ENCODE measurements at regions not wholly inside any gene's neighbourhood (a gene's known extent, or its start where the extent isn't known, plus 50 kb on each side); places are given as distances from the start of the nearest gene placed in this dataset.

DNA sequence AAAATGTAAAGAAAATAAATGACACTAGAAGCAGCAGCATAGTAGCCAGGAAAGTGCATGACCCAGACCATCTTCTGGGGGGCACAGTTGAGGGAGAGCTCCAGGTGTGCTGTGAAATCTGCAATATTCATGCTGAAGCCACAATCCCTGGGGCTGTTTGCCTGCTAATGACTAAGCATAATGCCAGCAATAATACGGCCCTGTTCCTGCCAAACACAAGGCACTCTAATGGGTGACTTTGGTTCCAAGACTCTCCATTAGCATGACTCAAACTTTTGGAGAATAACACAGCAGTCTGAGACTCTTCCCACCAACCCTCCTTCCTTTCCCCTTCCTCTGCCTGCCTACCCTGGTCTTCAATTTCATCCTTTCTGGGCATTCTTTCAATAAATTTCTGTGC is 77.9 kb upstream of the DOCK10 start:
- H3K4me1 Mint-ChIP-seq (ENCODE audit: low read depth) = peaks cover 2% of the 10 kb centered on the region
- no peaks in the 10 kb centered on the region for H3K27me3 Mint-ChIP-seq
- POLR2A ChIA-PET = no interaction called here
- H3K36me3 Mint-ChIP-seq (ENCODE audit: low read depth) = no peaks in the 10 kb centered on the region
- ATAC-seq (no peak), DNase-seq (no peak)
- intact Hi-C loops (cut with micrococcal nuclease) = loop anchor here (10.0 kb wide), 1 partner anchor 535 kb away; no protein-coding TSS in a partner anchor
- no peaks in the 10 kb centered on the region for H3K9me3 Mint-ChIP-seq
- no peak overlapping the region for H3K4me3 Mint-ChIP-seq
- TF ChIP-seq, protein P1, sequence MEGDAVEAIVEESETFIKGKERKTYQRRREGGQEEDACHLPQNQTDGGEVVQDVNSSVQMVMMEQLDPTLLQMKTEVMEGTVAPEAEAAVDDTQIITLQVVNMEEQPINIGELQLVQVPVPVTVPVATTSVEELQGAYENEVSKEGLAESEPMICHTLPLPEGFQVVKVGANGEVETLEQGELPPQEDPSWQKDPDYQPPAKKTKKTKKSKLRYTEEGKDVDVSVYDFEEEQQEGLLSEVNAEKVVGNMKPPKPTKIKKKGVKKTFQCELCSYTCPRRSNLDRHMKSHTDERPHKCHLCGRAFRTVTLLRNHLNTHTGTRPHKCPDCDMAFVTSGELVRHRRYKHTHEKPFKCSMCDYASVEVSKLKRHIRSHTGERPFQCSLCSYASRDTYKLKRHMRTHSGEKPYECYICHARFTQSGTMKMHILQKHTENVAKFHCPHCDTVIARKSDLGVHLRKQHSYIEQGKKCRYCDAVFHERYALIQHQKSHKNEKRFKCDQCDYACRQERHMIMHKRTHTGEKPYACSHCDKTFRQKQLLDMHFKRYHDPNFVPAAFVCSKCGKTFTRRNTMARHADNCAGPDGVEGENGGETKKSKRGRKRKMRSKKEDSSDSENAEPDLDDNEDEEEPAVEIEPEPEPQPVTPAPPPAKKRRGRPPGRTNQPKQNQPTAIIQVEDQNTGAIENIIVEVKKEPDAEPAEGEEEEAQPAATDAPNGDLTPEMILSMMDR (IDR thresholded peaks at IDR 0.05) = no peak
- CTCF ChIA-PET = no interaction called here
- H3K27ac Mint-ChIP-seq = no peak overlapping the region

- ChIA-PET POLR2A (no interaction called here), CTCF (no interaction called here)
- Mint-ChIP-seq H3K27me3 (no peaks in the 10 kb centered on the region), H3K4me1 (ENCODE audit: low read depth) (peaks cover 2% of the 10 kb centered on the region), H3K27ac (no peak overlapping the region), H3K36me3 (ENCODE audit: low read depth) (no peaks in the 10 kb centered on the region), H3K9me3 (no peaks in the 10 kb centered on the region), H3K4me3 (no peak overlapping the region)
- ATAC-seq (no peak), DNase-seq (no peak)
- intact Hi-C loops (cut with micrococcal nuclease) = no loop called here
- TF ChIP-seq, protein P1 (IDR thresholded peaks at IDR 0.05) = no peak
Observed at GRCh38 chr2:225117051-225117716, 74.9 kb upstream of the DOCK10 start.

DNA sequence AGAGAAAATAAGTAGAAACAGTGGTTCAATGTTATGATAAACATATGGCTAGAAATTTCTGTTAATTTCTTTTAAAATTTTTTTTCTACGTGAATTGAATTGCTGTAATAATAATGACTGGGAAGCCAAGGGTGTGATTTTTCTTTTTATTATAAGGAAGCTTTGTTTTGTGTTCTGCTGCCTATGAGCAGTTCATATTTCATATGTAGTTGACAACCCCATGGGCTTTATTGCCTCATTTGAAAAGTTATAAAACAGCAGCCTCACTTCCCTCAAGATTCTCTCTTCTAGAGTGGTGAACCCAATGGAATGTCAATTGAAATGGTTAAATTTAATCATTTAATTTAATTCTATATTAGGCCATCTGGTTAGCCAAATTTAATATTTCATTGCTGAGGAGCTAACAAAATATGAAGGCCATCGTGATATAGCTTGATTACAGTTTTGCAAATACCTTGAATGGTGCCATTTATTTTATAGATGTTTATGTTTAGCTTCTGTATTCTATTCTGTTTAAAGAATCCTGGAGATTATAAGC is 72.6 kb upstream of the DOCK10 start:
- ChIA-PET POLR2A (interaction anchor here (1.2 kb wide), 1 partner anchor 7 kb away, joined by 4 read pairs; no protein-coding TSS in a partner anchor), CTCF (no interaction called here)
- no peak overlapping the region for H3K4me3 Mint-ChIP-seq
- no peaks in the 10 kb centered on the region for H3K27me3 Mint-ChIP-seq
- intact Hi-C loops (cut with micrococcal nuclease) = no loop called here
- no peak overlapping the region for H3K27ac Mint-ChIP-seq
- ATAC-seq (no peak), DNase-seq (no peak)
- no peaks in the 10 kb centered on the region for H3K9me3 Mint-ChIP-seq
- no peaks in the 10 kb centered on the region for H3K36me3 Mint-ChIP-seq (ENCODE audit: low read depth)
- TF ChIP-seq, protein P1 (IDR thresholded peaks at IDR 0.05) = no peak
- H3K4me1 Mint-ChIP-seq (ENCODE audit: low read depth) = peaks cover 2% of the 10 kb centered on the region

DNA sequence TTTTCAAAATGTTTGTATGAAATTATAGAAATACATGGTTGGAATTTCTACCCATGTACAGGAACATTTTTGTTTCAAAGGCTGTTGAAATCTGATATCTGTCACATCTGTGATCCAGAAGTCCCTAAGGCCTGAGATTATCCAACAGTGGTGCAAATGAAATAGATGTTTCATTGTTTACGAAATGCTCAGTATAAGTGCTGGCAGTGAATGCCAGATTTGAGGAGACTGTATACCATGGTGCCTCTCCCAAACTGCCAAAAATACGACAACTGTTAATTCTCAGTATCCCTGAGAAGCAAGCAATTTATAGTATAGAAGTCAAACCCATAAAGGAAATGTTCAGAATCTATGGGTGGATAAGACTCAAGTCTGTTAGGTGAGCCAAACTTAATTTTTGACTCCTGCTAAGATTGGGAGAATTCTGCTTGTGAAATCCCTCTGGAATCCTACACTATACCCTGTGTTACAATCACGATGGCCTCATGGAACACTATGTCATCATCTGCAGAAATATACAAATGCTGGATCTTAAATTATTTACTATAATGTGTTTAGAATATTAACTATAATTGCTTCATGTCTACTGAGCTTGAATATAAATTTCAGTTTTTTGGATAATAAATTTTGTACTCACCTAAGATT is 71.2 kb upstream of the DOCK10 start:
- Mint-ChIP-seq H3K36me3 (ENCODE audit: low read depth) (no peaks in the 10 kb centered on the region), H3K27ac (no peak overlapping the region), H3K4me3 (no peak overlapping the region), H3K27me3 (no peaks in the 10 kb centered on the region), H3K4me1 (ENCODE audit: low read depth) (peaks cover 2% of the 10 kb centered on the region), H3K9me3 (no peaks in the 10 kb centered on the region)
- CTCF ChIA-PET = no interaction called here
- intact Hi-C loops (cut with micrococcal nuclease) = no loop called here
- TF ChIP-seq, protein P1 (IDR thresholded peaks at IDR 0.05) = no peak
- ATAC-seq (no peak), DNase-seq (no peak)
- POLR2A ChIA-PET = no interaction called here

Measured in activated CD8-positive, alpha-beta T cell treated with anti-CD3 and anti-CD28 coated beads for 36 hours (primary cell).